ENCODE measurements at regions not wholly inside any gene's neighbourhood (a gene's known extent, or its start where the extent isn't known, plus 50 kb on each side); places are given as distances from the start of the nearest gene placed in this dataset.

- TF ChIP-seq MYC (IDR thresholded peaks at IDR 0.05; ENCODE audit: low read depth, low read length) (no peak), POLR2A (IDR thresholded peaks at IDR 0.05; ENCODE audit: extremely low read depth, insufficient read length) (no peak), CTCF (IDR thresholded peaks at IDR 0.05; ENCODE audit: low read depth, low read length) (no peak), MAX (IDR thresholded peaks at IDR 0.05; ENCODE audit: low read depth, low read length) (no peak)
- no peak overlapping the region for H3K4me3 ChIP-seq (ENCODE audit: low read depth, low read length)
- no peak for DNase-seq (ENCODE audit: low read depth)
Observed at GRCh38 chr6:43948527-43949485, 178.4 kb downstream of the MRPL14 start.

- TF ChIP-seq CTCF (IDR thresholded peaks at IDR 0.05; ENCODE audit: low read depth, low read length) = no peak
- no peak for TF ChIP-seq POLR2A (IDR thresholded peaks at IDR 0.05; ENCODE audit: extremely low read depth, insufficient read length)
- no peak for TF ChIP-seq MAX (IDR thresholded peaks at IDR 0.05; ENCODE audit: low read depth, low read length)
- no peak for TF ChIP-seq MYC (IDR thresholded peaks at IDR 0.05; ENCODE audit: low read depth, low read length)
- no peak for DNase-seq (ENCODE audit: low read depth)
- no peak overlapping the region for H3K4me3 ChIP-seq (ENCODE audit: low read depth, low read length)
Observed at GRCh38 chr6:43947860-43948259, 177.8 kb downstream of the VEGFA start.

DNA sequence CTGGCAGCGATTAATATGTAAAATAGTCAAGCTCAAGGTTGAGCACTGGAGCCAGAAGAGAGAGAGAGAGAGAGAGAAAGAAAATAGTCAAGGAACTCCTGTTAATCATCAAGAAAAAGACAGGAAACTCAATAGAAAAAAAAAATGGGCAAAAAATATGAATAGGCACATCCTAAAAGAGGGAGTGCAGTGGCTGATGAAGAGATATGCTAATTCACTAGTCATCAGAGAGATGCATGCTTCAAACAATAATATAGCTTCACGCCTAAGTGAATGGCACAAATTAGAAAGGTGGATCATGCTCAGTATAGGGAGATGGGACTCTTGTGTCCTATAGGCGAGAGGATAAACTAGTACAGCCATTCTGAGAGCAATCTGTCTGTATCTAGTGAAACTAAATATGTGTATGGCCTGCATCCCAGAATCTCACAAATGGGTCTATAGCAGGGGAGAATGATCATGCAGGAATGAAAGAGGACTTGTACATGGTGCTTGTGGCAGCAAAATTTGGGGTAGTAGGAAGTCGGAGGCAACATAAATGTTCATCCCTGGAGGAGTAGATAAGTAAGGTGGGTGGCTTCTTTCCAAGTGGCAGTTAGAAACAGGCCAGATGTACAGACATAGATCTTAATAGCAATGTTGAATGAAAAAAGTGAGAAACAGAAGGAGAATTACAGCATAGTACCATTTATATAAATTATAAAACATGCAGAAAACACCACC is 176.8 kb downstream of the VEGFA start:
- no peak for DNase-seq (ENCODE audit: low read depth)
- H3K4me3 ChIP-seq (ENCODE audit: low read depth, low read length) = no peak overlapping the region
- TF ChIP-seq MYC (IDR thresholded peaks at IDR 0.05; ENCODE audit: low read depth, low read length) = no peak
- no peak for TF ChIP-seq POLR2A (IDR thresholded peaks at IDR 0.05; ENCODE audit: extremely low read depth, insufficient read length)
- no peak for TF ChIP-seq MAX (IDR thresholded peaks at IDR 0.05; ENCODE audit: low read depth, low read length)

DNA sequence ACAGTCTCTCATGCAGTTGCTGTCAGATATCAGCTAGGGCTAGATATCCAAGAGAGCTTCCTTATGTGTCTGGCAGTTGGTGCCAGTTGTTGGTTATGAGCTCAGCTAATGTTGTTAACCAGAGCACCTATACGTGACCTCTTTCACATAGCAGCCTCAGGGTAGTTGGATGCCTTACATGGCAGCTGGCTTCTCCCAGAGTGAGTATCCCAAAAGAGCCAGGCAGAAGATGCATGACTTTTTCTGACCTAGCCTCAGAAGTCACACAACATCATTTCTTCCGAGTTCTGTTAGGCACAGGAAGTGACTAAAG is 175.7 kb downstream of the VEGFA start:
- no peak overlapping the region for H3K4me3 ChIP-seq (ENCODE audit: low read depth, low read length)
- no peak for DNase-seq (ENCODE audit: low read depth)
- no peak for TF ChIP-seq POLR2A (IDR thresholded peaks at IDR 0.05; ENCODE audit: extremely low read depth, insufficient read length)
- TF ChIP-seq MYC (IDR thresholded peaks at IDR 0.05; ENCODE audit: low read depth, low read length) = no peak
- no peak for TF ChIP-seq MAX (IDR thresholded peaks at IDR 0.05; ENCODE audit: low read depth, low read length)

DNA sequence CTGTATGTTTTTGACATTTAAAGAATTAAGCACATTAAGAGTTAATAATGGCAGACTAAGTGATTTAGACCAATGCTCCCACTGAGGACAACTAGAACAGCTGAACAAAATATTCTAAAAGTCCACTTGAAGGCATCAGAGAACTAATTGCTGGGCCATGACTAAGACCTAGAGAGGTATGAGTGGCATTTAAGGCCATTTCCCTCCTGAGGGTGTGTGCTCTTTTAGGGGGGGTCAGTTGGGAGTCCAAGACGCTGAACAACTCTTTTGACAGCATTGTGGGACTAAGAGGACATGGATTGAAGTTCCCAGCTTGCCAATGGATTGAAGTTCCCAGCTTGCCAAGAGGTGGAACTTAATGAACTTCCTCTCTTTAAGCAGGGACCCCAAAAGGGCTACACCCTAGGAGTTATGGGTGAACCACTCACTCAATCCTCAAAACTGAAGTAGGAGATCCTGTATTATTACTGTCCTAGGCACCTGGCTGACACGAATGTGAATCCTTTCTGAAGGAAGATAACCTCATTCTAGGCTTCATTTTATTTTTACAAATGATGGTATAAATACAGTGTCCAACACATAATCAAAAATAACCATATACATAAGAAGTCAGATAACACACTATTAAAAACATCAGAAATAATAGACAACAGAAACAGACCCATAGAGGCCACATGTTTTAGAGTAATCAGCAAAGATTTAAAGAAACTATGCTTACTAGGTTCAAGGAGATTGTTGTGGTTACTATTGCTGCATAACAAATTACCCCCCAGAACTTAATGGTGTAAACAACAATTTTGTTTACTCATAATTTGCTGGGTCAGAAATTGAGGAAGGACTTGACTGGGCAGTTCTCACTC is 175.1 kb downstream of the VEGFA start:
- no peak overlapping the region for H3K4me3 ChIP-seq (ENCODE audit: low read depth, low read length)
- TF ChIP-seq CTCF (IDR thresholded peaks at IDR 0.05; ENCODE audit: low read depth, low read length) (no peak), MAX (IDR thresholded peaks at IDR 0.05; ENCODE audit: low read depth, low read length) (no peak), MYC (IDR thresholded peaks at IDR 0.05; ENCODE audit: low read depth, low read length) (no peak)
- DNase-seq (ENCODE audit: low read depth) = no peak

DNA sequence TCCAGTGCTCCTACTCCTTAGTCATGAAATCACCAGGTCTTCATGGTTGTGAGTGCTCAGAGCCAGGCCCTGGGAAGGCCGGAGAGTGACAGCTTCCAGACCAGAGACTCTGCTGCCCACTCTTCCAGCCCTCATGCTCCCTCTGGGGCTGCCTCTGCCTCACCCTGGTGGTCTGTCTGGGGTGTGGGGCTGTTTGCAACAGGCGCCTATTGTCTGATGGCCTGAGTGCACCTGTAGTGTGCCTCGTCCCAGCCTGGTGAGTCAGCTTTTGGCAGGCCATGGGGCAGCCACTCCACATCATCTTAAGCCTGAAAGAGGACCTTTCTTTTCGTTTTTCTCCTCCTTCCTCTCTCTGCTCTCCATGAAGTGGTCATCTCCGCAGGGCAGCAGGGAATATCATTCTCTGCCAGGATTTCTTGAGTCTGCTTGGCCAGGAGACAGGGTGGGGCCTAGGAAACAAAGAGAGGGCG is 173.8 kb downstream of the VEGFA start:
- no peak for TF ChIP-seq POLR2A (IDR thresholded peaks at IDR 0.05; ENCODE audit: extremely low read depth, insufficient read length)
- TF ChIP-seq MYC (IDR thresholded peaks at IDR 0.05; ENCODE audit: low read depth, low read length) = no peak
- TF ChIP-seq CTCF (IDR thresholded peaks at IDR 0.05; ENCODE audit: low read depth, low read length) = no peak
- TF ChIP-seq MAX (IDR thresholded peaks at IDR 0.05; ENCODE audit: low read depth, low read length) = no peak
- DNase-seq (ENCODE audit: low read depth) = no peak
- H3K4me3 ChIP-seq (ENCODE audit: low read depth, low read length) = no peak overlapping the region

Data from NB4 (cell line).